Lung (tissue), 11 donors: ENCODE measurements at regions not wholly inside any gene's neighbourhood (a gene's known extent, or its start where the extent isn't known, plus 50 kb on each side); places are given as distances from the start of the nearest gene placed in this dataset.

Experiments
- ATAC-seq: fragments of 200-7000 bp; cut with Tn5 transposase; one replicate; pipeline ENCODE4 v1.9.1; 2020; ENCODE audit warnings: moderate number of reproducible peaks; ENCODE audit not compliant: insufficient read depth, low FRiP score
- DNase-seq, 3 donors: peaks; one replicate each; pipeline ENCODE4 v3.0.0-alpha.2; 2013 to 2017
- H3K27ac ChIP-seq, 2 donors: one replicate each; pipeline ENCODE4 v1.5.1; 2013; ENCODE audit warnings: mild to moderate bottlenecking in 2 of 2, moderate library complexity in 2 of 2, control low read depth in 1 of 2, inconsistent platforms in 1 of 2, low read depth in 1 of 2, low read length in 1 of 2
- H3K27me3 ChIP-seq, 3 donors: one replicate each; pipeline ENCODE4 v1.5.1; 2013; ENCODE audit warnings: low read length in 2 of 3; ENCODE audit not compliant: control insufficient read depth in 3 of 3, insufficient read depth in 3 of 3
- H3K36me3 ChIP-seq, 4 donors: one replicate each; pipeline ENCODE4 v1.5.1; 2013; ENCODE audit warnings: low read length in 4 of 4, mild to moderate bottlenecking in 1 of 4, moderate library complexity in 1 of 4; ENCODE audit not compliant: control insufficient read depth in 4 of 4, insufficient read depth in 4 of 4
- H3K4me1 ChIP-seq, 5 donors: one replicate each; pipeline ENCODE4 v1.5.1; 2013; ENCODE audit warnings: low read length in 5 of 5, mild to moderate bottlenecking in 2 of 5, moderate library complexity in 1 of 5; ENCODE audit not compliant: control insufficient read depth in 5 of 5, insufficient read depth in 5 of 5
- H3K4me3 ChIP-seq: one replicate; pipeline ENCODE4 v1.5.1; 2013; ENCODE audit warnings: mild to moderate bottlenecking, control low read depth, moderate library complexity
- H3K9ac ChIP-seq, 2 donors: one replicate each; pipeline ENCODE4 v1.5.1; 2013; ENCODE audit warnings: low read length in 2 of 2, control low read depth in 1 of 2; ENCODE audit not compliant: insufficient read depth in 1 of 2
- H3K9me3 ChIP-seq, 4 donors: one replicate each; pipeline ENCODE4 v1.5.1; 2013; ENCODE audit warnings: low read length in 3 of 4, mild to moderate bottlenecking in 1 of 4, moderate library complexity in 1 of 4; ENCODE audit not compliant: control insufficient read depth in 4 of 4, insufficient read depth in 3 of 4
- CTCF ChIP-seq: IDR thresholded peaks from 2 replicates; pipeline ENCODE4 v1.5.1; 2012; ENCODE audit warnings: mild to moderate bottlenecking; ENCODE audit errors: control extremely low read depth, extremely low read depth
- WGBS, 2 donors: extraction: QIAGEN DNeasy Blood & Tissue Kit; methylation state at CpG; one replicate each; pipeline ENCODE4 v1.1.7; 2013; 5-methylcytosine and 5-hydroxymethylcytosine counted together
- donor health status: control.
- donor health status: control.
- donor health status: Bipolar disorder and iron deficiency.
- donor health status: healthy.
- donor health status: DM: yes; HTN: yes; CAD: no.

GRCh38 chr4:12120968-12121367 lies 692.3 kb upstream of the HS3ST1 start:
- ATAC-seq (no peak), DNase-seq (no peak)
- no peak overlapping the region for H3K27ac ChIP-seq
- H3K4me1 ChIP-seq = peaks cover 0 to 10% (median 0%) of the 10 kb centered on the region in 5 donors
- H3K4me3 ChIP-seq = no peak overlapping the region
- 55 to 58% methylated on average over 2 of the region's 2 CpGs for WGBS, 2 donors
- H3K27me3 ChIP-seq = no peaks in the 10 kb centered on the region
- H3K9ac ChIP-seq = no peak overlapping the region
- TF ChIP-seq CTCF = no peak
- H3K36me3 ChIP-seq = no peaks in the 10 kb centered on the region
- H3K9me3 ChIP-seq = peaks cover 0 to 3% (median 1%) of the 10 kb centered on the region in 4 donors

- peak in 2 of 3 donors; percentile 11 to 34 for DNase-seq
- 29 to 58% methylated on average over 2 of the region's 2 CpGs for WGBS, 2 donors
- Histone ChIP-seq H3K36me3 (no peaks in the 10 kb centered on the region), H3K9ac (no peak overlapping the region), H3K4me1 (peaks cover 0 to 9% (median 0%) of the 10 kb centered on the region in 5 donors), H3K9me3 (peaks cover 0 to 7% (median 3%) of the 10 kb centered on the region in 4 donors), H3K27me3 (no peaks in the 10 kb centered on the region), H3K4me3 (no peak overlapping the region), H3K27ac (no peak overlapping the region)
- no peak for TF ChIP-seq CTCF
- ATAC-seq = peak; percentile 75
Observed at GRCh38 chr4:12118651-12119213, 690.0 kb upstream of the HS3ST1 start.

GRCh38 chr4:12116009-12116552 lies 687.4 kb upstream of the HS3ST1 start:
- WGBS, 2 donors = 64 to 72% methylated on average over 3 of the region's 3 CpGs

More at GRCh38 chr4:12116009-12116552, 687.4 kb upstream of the HS3ST1 start:
- H3K4me3 ChIP-seq = no peak overlapping the region
- no peaks in the 10 kb centered on the region for H3K36me3 ChIP-seq
- H3K9me3 ChIP-seq = peaks cover 0 to 7% (median 4%) of the 10 kb centered on the region in 4 donors
- DNase-seq = no peak
- H3K4me1 ChIP-seq = peaks cover 0 to 9% (median 0%) of the 10 kb centered on the region in 5 donors
- no peak overlapping the region for H3K27ac ChIP-seq
- no peak for TF ChIP-seq CTCF
- no peak for ATAC-seq
- no peak overlapping the region for H3K9ac ChIP-seq
- no peaks in the 10 kb centered on the region for H3K27me3 ChIP-seq
